ENCODE measurements at regions not wholly inside any gene's neighbourhood (a gene's known extent, or its start where the extent isn't known, plus 50 kb on each side); places are given as distances from the start of the nearest gene placed in this dataset.

GRCh38 chr2:45209302-45209701 is 200.1 kb upstream of the SIX2 start:
- DNase-seq: no peak

GRCh38 chr2:45207101-45207500 is 197.8 kb upstream of the SIX2 start:
- no peak for DNase-seq

GRCh38 chr2:45205985-45206384 is 196.7 kb upstream of the SIX2 start:
- no peak for DNase-seq

- no peak for DNase-seq
Measured at GRCh38 chr2:45205480-45205879, 196.2 kb upstream of the SIX2 start.

- DNase-seq: no peak
Measured at GRCh38 chr2:45203400-45203799, 194.1 kb upstream of the SIX2 start.

GRCh38 chr2:45199973-45200372 is 190.7 kb upstream of the SIX2 start:
- no peak for DNase-seq

- DNase-seq: no peak
Measured at GRCh38 chr2:45195916-45196315, 186.7 kb upstream of the SIX2 start.

GRCh38 chr2:45194596-45194995 is 185.3 kb upstream of the SIX2 start:
- DNase-seq: no peak

GRCh38 chr2:45193581-45193980 is 184.3 kb upstream of the SIX2 start:
- DNase-seq: no peak

GRCh38 chr2:45192991-45193390 is 183.7 kb upstream of the SIX2 start:
- DNase-seq: no peak

- no peak for DNase-seq
Measured at GRCh38 chr2:45192481-45192880, 183.2 kb upstream of the SIX2 start.

GRCh38 chr2:45191976-45192375 is 182.7 kb upstream of the SIX2 start:
- no peak for DNase-seq

- DNase-seq: no peak
Measured at GRCh38 chr2:45191146-45191863, 182.1 kb upstream of the SIX2 start.

- DNase-seq: no peak
Measured at GRCh38 chr2:45190481-45190942, 181.3 kb upstream of the SIX2 start.

GRCh38 chr2:45184606-45185005 is 175.4 kb upstream of the SIX2 start:
- no peak for DNase-seq

- DNase-seq: no peak
Measured at GRCh38 chr2:45182667-45183295, 173.5 kb upstream of the SIX2 start.

- DNase-seq: no peak
Measured at GRCh38 chr2:45180779-45181178, 171.5 kb upstream of the SIX2 start.

GRCh38 chr2:45180033-45180746 is 170.9 kb upstream of the SIX2 start:
- no peak for DNase-seq

- DNase-seq: no peak
Measured at GRCh38 chr2:45178854-45179253, 169.6 kb upstream of the SIX2 start.

- no peak for DNase-seq
Measured at GRCh38 chr2:45178359-45178758, 169.1 kb upstream of the SIX2 start.

- no peak for DNase-seq
Measured at GRCh38 chr2:45177870-45178269, 168.6 kb upstream of the SIX2 start.

GRCh38 chr2:45176390-45176789 is 167.1 kb upstream of the SIX2 start:
- no peak for DNase-seq

GRCh38 chr2:45173513-45173912 is 164.3 kb upstream of the SIX2 start:
- DNase-seq: no peak

GRCh38 chr2:45172760-45173392 is 163.6 kb upstream of the SIX2 start:
- DNase-seq: no peak
